H1 (cell line): ENCODE measurements at regions not wholly inside any gene's neighbourhood (a gene's known extent, or its start where the extent isn't known, plus 50 kb on each side); places are given as distances from the start of the nearest gene placed in this dataset.

Experiments used
- ASH2L ChIP-seq: fragments of 200-600, 300-600 bp; sonication (generic); IDR thresholded peaks from one replicate; pipeline ENCODE4 v1.7.1; 2017; ENCODE audit warnings: low read length
- BACH1 ChIP-seq: IDR thresholded peaks from 2 replicates; pipeline ENCODE4 v1.6.1; 2012; ENCODE audit warnings: low read length, improper control_type of control experiment
- BRCA1 ChIP-seq: IDR thresholded peaks from 2 replicates; pipeline ENCODE4 v1.6.1; 2012; ENCODE audit warnings: low read depth, low read length, improper control_type of control experiment
- CEBPB ChIP-seq: IDR thresholded peaks from 2 replicates; pipeline ENCODE4 v1.6.1; 2012; ENCODE audit warnings: low read depth, low read length
- CREB1 ChIP-seq: IDR thresholded peaks from 2 replicates; pipeline ENCODE4 v1.6.1; 2012; ENCODE audit warnings: inconsistent platforms
- JUND ChIP-seq: IDR thresholded peaks from 2 replicates; pipeline ENCODE4 v1.6.1; 2011; ENCODE audit warnings: mild to moderate bottlenecking, improper control_type of control experiment, low read length
- KDM1A ChIP-seq: fragments of 200-600, 300-600 bp; sonication (generic); IDR thresholded peaks from 2 replicates; pipeline ENCODE4 v1.7.1; 2016; ENCODE audit warnings: mild to moderate bottlenecking, low read length, borderline replicate concordance
- MAFK ChIP-seq: IDR thresholded peaks from 2 replicates; pipeline ENCODE4 v1.6.1; 2012; ENCODE audit warnings: low read depth, mild to moderate bottlenecking, improper control_type of control experiment, low read length
- POLR2A ChIP-seq, 2 experiments: IDR thresholded peaks; 1 replicate in 1 of 2; 2 replicates in 1 of 2; pipeline ENCODE4 v1.6.1; 2011; ENCODE audit warnings: low read depth in 2 of 2, low read length in 2 of 2, mild to moderate bottlenecking in 2 of 2; ENCODE audit errors: control extremely low read depth in 1 of 2
- SIRT6 ChIP-seq: IDR thresholded peaks from one replicate; pipeline ENCODE4 v1.7.1; 2012; ENCODE audit warnings: low read length, inconsistent platforms
- SP1 ChIP-seq: IDR thresholded peaks from 2 replicates; pipeline ENCODE4 v1.6.1; 2011; ENCODE audit warnings: low read depth, low read length
- ZNF274 ChIP-seq: IDR thresholded peaks from 2 replicates; pipeline ENCODE4 v1.7.0; 2012; ENCODE audit warnings: low read length, borderline replicate concordance; ENCODE audit errors: extremely low read depth
- TF ChIP-seq, protein P1 (sequence below): fragments of 300-600 bp; sonication (generic); IDR thresholded peaks from 2 replicates; pipeline ENCODE4 v1.7.1; 2012; ENCODE audit warnings: low read length, moderate library complexity, mild to moderate bottlenecking, inconsistent platforms; ENCODE audit not compliant: insufficient replicate concordance

DNA sequence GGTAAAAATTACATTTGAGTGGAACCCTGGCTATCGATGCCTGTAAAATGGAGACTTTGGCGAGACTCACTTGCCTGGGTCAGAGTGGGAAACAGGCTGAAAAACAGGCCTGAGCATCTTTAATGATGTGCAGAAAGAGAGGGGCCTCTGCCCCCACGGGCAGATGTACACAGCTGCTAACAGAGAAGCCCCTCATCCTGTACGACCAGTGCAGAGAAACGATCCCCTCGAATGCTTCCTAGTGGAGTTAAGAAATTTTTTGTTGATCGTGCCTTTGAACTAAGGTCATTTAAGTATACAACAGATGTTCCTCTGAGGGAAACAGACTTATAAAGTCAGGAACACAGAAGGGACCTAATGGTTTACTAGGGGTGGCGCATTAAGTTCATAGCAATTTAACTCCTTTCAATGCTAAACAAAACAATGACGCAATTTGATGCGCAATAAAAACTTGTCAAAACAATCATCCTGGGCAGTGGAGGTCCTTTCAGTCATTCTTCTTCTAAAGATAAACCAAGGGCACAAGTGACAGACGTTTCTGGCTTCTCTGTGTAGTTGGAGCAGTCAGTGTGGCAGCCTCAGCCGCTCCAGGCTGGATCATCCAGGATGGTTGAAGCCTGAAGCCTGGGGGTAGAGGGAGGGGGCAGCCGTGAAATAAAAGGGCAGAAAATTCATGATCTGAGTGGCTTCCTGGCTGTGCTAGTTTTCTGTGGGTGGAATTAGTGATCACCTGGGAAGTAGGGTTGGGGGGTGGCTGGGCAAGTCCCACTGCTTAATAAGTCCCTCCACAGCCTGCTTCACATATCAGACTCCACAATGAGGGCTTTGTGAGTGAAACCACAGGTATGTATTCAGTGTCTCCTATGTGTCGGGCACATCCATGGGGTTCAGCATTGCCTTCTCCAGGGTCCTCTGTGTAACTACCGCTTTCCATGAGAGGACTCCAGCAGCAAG lies 50.8 kb upstream of the MRPS22 start (continued):
- TF ChIP-seq, protein P1, sequence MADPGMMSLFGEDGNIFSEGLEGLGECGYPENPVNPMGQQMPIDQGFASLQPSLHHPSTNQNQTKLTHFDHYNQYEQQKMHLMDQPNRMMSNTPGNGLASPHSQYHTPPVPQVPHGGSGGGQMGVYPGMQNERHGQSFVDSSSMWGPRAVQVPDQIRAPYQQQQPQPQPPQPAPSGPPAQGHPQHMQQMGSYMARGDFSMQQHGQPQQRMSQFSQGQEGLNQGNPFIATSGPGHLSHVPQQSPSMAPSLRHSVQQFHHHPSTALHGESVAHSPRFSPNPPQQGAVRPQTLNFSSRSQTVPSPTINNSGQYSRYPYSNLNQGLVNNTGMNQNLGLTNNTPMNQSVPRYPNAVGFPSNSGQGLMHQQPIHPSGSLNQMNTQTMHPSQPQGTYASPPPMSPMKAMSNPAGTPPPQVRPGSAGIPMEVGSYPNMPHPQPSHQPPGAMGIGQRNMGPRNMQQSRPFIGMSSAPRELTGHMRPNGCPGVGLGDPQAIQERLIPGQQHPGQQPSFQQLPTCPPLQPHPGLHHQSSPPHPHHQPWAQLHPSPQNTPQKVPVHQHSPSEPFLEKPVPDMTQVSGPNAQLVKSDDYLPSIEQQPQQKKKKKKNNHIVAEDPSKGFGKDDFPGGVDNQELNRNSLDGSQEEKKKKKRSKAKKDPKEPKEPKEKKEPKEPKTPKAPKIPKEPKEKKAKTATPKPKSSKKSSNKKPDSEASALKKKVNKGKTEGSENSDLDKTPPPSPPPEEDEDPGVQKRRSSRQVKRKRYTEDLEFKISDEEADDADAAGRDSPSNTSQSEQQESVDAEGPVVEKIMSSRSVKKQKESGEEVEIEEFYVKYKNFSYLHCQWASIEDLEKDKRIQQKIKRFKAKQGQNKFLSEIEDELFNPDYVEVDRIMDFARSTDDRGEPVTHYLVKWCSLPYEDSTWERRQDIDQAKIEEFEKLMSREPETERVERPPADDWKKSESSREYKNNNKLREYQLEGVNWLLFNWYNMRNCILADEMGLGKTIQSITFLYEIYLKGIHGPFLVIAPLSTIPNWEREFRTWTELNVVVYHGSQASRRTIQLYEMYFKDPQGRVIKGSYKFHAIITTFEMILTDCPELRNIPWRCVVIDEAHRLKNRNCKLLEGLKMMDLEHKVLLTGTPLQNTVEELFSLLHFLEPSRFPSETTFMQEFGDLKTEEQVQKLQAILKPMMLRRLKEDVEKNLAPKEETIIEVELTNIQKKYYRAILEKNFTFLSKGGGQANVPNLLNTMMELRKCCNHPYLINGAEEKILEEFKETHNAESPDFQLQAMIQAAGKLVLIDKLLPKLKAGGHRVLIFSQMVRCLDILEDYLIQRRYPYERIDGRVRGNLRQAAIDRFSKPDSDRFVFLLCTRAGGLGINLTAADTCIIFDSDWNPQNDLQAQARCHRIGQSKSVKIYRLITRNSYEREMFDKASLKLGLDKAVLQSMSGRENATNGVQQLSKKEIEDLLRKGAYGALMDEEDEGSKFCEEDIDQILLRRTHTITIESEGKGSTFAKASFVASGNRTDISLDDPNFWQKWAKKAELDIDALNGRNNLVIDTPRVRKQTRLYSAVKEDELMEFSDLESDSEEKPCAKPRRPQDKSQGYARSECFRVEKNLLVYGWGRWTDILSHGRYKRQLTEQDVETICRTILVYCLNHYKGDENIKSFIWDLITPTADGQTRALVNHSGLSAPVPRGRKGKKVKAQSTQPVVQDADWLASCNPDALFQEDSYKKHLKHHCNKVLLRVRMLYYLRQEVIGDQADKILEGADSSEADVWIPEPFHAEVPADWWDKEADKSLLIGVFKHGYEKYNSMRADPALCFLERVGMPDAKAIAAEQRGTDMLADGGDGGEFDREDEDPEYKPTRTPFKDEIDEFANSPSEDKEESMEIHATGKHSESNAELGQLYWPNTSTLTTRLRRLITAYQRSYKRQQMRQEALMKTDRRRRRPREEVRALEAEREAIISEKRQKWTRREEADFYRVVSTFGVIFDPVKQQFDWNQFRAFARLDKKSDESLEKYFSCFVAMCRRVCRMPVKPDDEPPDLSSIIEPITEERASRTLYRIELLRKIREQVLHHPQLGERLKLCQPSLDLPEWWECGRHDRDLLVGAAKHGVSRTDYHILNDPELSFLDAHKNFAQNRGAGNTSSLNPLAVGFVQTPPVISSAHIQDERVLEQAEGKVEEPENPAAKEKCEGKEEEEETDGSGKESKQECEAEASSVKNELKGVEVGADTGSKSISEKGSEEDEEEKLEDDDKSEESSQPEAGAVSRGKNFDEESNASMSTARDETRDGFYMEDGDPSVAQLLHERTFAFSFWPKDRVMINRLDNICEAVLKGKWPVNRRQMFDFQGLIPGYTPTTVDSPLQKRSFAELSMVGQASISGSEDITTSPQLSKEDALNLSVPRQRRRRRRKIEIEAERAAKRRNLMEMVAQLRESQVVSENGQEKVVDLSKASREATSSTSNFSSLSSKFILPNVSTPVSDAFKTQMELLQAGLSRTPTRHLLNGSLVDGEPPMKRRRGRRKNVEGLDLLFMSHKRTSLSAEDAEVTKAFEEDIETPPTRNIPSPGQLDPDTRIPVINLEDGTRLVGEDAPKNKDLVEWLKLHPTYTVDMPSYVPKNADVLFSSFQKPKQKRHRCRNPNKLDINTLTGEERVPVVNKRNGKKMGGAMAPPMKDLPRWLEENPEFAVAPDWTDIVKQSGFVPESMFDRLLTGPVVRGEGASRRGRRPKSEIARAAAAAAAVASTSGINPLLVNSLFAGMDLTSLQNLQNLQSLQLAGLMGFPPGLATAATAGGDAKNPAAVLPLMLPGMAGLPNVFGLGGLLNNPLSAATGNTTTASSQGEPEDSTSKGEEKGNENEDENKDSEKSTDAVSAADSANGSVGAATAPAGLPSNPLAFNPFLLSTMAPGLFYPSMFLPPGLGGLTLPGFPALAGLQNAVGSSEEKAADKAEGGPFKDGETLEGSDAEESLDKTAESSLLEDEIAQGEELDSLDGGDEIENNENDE = no peak
- TF ChIP-seq ASH2L = no peak
- no peak for TF ChIP-seq CREB1
- TF ChIP-seq BRCA1 = no peak
- no peak for TF ChIP-seq KDM1A
- TF ChIP-seq CEBPB = no peak
- no peak for TF ChIP-seq MAFK
- no peak for TF ChIP-seq ZNF274
- TF ChIP-seq POLR2A (IDR thresholded peaks at IDR 0.05; ENCODE audit: control extremely low read depth in 1 of 2, low read depth in 2 of 2, low read length in 2 of 2) = no peak
- TF ChIP-seq SIRT6 = no peak
- no peak for TF ChIP-seq BACH1
- no peak for TF ChIP-seq SP1
- TF ChIP-seq JUND = no peak
